ENCODE measurements at regions not wholly inside any gene's neighbourhood (a gene's known extent, or its start where the extent isn't known, plus 50 kb on each side); places are given as distances from the start of the nearest gene placed in this dataset.

DNA sequence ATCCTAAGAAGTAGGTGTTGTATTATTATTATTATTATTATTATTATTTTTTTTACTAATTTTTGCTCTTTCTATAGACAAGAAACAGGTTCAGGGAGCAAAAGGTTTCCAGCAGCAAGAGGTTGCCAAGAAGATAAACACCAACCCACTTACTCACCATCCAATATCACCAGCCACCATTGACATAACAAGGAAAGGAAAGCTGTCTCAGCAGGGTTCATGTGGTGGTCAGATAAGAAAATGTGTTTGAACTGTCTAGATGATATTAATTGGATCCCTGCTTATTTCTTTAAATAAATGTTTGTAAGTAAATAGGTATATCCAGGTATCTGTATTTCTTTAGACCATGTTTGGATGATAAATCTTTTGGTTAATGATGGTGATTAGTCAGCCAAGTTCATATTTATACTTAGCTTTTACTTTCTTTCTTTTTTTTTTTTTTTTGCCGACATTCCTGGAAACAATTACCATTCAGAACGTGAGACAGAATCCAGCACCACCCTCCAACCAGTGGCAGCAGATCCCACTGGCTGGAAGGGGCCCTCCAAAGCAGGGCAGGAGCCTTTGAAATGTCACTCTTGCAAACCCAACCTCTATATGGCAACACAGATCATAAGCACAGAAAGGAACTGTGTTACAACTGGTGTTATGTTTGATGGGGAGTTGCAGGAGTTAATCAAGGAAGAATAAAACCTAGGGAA, 139.2 kb upstream of the ECI2 start:
- no peak overlapping the region for H3K4me3 ChIP-seq (ENCODE audit: low read depth, low read length)
- TF ChIP-seq, protein P1, sequence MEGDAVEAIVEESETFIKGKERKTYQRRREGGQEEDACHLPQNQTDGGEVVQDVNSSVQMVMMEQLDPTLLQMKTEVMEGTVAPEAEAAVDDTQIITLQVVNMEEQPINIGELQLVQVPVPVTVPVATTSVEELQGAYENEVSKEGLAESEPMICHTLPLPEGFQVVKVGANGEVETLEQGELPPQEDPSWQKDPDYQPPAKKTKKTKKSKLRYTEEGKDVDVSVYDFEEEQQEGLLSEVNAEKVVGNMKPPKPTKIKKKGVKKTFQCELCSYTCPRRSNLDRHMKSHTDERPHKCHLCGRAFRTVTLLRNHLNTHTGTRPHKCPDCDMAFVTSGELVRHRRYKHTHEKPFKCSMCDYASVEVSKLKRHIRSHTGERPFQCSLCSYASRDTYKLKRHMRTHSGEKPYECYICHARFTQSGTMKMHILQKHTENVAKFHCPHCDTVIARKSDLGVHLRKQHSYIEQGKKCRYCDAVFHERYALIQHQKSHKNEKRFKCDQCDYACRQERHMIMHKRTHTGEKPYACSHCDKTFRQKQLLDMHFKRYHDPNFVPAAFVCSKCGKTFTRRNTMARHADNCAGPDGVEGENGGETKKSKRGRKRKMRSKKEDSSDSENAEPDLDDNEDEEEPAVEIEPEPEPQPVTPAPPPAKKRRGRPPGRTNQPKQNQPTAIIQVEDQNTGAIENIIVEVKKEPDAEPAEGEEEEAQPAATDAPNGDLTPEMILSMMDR (IDR thresholded peaks at IDR 0.05; ENCODE audit: borderline replicate concordance, insufficient read depth, low read depth, low read length), result no peak

DNA sequence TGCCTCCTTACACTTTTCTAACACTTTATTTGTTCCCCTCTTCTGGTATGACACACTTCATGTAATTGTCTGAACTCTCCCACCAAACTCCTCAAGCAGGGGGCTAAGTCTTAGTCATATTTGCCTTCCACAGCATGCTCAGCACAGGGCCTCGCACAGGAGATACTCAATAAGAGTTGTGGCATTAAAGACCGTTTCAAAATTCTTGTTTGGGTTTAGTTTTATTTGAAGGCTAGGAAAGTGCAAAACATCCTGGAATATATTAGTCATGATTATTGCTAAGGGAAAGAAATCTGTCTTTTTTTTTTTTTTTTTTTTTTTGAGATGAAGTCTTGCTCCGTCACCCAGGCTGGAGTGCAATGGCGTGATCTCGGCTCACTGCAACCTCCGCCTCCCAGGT, 137.6 kb upstream of the ECI2 start:
- no peak overlapping the region for H3K4me3 ChIP-seq (ENCODE audit: low read depth, low read length)
- TF ChIP-seq, protein P1 (IDR thresholded peaks at IDR 0.05; ENCODE audit: borderline replicate concordance, insufficient read depth, low read depth, low read length), result no peak

DNA sequence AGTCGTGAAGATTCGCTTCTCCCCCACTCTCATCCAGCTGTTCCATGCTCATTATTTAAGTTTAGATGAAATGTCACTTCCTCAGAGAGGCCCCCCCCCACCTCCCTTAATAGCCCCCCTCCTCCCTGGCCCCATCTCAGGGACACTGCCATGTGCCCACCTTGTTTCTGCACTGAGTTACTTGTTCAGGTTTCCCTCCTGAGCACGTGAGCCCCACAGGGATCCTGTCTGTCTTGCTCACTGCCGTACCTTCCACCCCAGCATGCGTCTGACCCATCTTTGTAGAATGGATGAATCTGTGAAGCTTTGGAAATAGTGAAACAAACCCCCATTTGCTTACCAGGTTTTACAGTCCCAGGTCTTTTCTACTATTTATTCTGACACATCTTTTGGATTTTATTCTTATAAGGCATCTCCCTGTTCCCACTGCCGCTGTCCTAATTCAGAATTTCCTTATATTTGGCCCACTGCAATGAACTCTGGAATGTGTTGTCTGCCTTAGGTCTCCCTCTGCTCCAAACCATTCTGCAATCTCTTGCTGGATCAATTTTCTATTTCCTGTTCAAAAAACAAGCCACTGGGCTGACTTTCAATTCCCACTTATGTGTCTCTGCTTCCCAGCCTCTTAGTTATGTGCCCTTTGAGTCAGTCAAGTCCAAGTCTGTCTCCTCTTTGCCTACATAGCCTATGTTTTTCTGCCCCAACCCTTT, 136.5 kb upstream of the ECI2 start:
- H3K4me3 ChIP-seq (ENCODE audit: low read depth, low read length), result no peak overlapping the region
- TF ChIP-seq, protein P1 (IDR thresholded peaks at IDR 0.05; ENCODE audit: borderline replicate concordance, insufficient read depth, low read depth, low read length), result no peak

DNA sequence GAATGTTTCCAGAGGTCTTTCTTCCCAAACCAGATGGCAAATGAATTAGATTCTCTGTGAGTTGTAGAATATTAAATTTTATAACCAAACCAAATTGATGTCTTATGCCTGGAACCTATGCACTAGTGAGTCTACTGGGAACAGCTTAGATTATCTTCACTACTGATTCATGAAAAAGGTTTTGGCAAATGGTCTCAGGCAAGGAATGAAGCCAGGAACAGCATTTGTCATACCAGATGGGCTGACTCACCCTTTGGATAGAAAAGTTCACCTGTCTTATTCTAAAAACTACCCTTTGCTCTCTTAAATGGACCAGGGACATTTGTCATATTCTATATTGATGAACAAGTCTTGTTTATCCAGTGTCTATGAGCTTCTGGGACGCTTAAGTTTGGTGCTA, 135.4 kb upstream of the ECI2 start:
- TF ChIP-seq, protein P1 (IDR thresholded peaks at IDR 0.05; ENCODE audit: borderline replicate concordance, insufficient read depth, low read depth, low read length), result no peak
- no peak overlapping the region for H3K4me3 ChIP-seq (ENCODE audit: low read depth, low read length)

DNA sequence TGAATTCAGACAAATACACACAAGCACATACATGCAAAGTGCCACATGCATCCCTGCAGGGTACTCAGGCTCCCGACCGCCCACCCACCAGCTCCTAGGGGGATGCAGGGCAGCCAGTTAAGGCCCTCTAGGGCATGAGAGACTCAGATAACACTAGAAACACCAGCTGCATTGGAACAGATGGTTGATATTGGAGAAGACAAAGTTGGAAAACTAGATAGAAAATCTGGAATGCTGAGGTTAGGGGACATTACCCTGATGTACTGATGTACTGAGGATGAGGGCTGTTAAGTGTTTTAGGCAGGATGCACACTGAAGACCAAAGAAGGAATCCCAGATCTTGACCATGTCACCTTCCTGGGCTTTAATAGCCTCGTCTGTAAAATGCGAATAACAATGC, 134.6 kb upstream of the ECI2 start:
- H3K4me3 ChIP-seq (ENCODE audit: low read depth, low read length), result no peak overlapping the region
- TF ChIP-seq, protein P1 (IDR thresholded peaks at IDR 0.05; ENCODE audit: borderline replicate concordance, insufficient read depth, low read depth, low read length), result no peak

DNA sequence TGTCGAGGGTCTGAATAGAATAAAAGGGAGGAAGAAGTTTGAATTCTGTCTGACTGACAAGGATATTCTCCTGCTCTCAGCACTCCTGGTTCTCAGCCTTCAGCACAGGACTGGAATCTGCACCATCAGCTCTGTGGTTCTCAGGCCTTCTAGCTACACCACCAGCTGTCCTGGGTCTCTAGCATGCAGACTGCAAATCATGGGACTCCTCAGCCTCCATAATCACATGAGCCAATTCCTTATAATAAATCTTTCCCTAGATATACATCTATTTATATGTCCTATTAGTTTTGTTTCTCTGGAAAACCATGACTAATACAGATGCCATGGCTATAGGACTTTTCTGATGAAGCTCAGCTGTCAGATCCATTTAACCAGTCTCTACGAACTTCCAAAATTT, 132.8 kb upstream of the ECI2 start:
- TF ChIP-seq, protein P1 (IDR thresholded peaks at IDR 0.05; ENCODE audit: borderline replicate concordance, insufficient read depth, low read depth, low read length), result no peak
- H3K4me3 ChIP-seq (ENCODE audit: low read depth, low read length), result no peak overlapping the region

DNA sequence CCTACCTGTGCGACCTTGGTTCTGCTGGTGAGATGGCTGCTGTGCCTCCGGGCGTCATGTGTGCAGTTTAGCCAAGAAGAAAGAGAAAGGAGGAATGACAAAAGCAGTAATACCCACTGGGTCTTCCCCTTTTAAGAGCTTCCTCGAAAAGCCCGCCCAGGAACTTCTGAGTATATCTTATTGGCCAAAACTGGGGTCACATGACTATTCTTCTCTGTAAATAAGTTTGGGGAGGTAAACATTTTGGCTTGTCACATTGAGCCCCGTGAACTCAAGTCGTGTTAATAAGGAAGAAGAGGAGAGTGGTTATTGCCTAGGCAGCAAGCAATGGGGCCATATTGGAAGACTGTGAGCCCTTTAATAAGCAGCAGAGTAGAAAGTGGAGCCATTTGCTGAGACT, 130.4 kb upstream of the ECI2 start:
- TF ChIP-seq, protein P1 (IDR thresholded peaks at IDR 0.05; ENCODE audit: borderline replicate concordance, insufficient read depth, low read depth, low read length), result no peak
- H3K4me3 ChIP-seq (ENCODE audit: low read depth, low read length), result no peak overlapping the region

All from GM12875 (cell line).